ENCODE measurements at regions not wholly inside any gene's neighbourhood (a gene's known extent, or its start where the extent isn't known, plus 50 kb on each side); places are given as distances from the start of the nearest gene placed in this dataset.

GRCh38 chr15:79190093-79190492 is 92.4 kb upstream of the ANKRD34C start:
- TF ChIP-seq EZH2 (IDR thresholded peaks at IDR 0.05; ENCODE audit: borderline replicate concordance) (no peak), CTCF (IDR thresholded peaks at IDR 0.05; ENCODE audit: poor library complexity) (no peak), EZH2phosphoT487 (IDR thresholded peaks at IDR 0.05; ENCODE audit: low read depth, severe bottlenecking, unreplicated experiment) (no peak)

All from hepatocyte (in vitro differentiated cells).